ENCODE measurements at regions not wholly inside any gene's neighbourhood (a gene's known extent, or its start where the extent isn't known, plus 50 kb on each side); places are given as distances from the start of the nearest gene placed in this dataset.

DNA sequence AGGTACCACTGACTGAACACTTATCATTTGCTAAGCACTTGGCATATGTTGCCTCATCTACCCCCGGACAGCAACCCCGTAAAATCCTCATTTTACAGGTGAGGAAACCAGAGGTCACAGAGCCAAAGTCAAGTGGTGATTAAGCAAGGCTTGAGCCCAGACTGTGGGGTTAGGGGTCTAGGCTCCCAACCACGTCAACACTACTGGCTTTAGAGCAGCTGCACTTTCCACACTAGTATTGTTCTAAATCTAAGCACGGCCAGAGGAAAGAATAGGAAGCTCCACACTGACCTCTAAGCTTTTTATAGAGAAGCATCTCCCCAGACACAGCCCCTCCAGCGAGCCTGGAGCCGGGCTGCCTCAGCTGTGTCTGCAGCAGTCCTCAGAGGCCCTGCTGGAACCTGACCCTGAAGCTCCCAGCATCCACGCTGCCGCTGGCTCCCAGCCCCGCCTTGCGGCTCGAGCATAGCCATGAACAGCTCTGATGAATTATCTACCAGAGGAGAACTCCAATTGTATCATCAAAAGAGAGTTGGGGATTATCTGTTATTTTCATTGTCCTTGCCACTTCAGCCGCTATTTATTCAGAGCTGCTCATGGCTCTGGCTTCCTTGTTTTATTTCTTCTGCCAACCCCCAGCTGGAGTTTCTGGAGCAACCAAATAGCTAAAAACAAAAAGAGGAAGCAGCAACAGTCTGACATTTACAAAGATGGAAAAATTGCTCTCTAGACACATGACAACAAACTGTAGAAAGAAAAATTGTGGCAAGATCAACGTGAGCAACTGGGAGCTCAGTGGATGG is 62.2 kb upstream of the RTN4 start:
- TF ChIP-seq GATA3 (IDR thresholded peaks at IDR 0.05; ENCODE audit: low read depth, low read length) (no peak), GATA2 (IDR thresholded peaks at IDR 0.05; ENCODE audit: low read depth, low read length) (no peak)

Measured in SH-SY5Y (cell line).